NB4 (cell line): ENCODE measurements at regions not wholly inside any gene's neighbourhood (a gene's known extent, or its start where the extent isn't known, plus 50 kb on each side); places are given as distances from the start of the nearest gene placed in this dataset.

Experiments used
- POLR2A ChIP-seq: IDR thresholded peaks from 2 replicates; pipeline ENCODE4 v1.6.1; 2011; ENCODE audit warnings: mild to moderate bottlenecking; ENCODE audit not compliant: insufficient read length; ENCODE audit errors: extremely low read depth
- TF ChIP-seq, protein P1 (sequence below): IDR thresholded peaks from one replicate; pipeline ENCODE4 v1.5.1; 2012; ENCODE audit warnings: low read depth, low read length

DNA sequence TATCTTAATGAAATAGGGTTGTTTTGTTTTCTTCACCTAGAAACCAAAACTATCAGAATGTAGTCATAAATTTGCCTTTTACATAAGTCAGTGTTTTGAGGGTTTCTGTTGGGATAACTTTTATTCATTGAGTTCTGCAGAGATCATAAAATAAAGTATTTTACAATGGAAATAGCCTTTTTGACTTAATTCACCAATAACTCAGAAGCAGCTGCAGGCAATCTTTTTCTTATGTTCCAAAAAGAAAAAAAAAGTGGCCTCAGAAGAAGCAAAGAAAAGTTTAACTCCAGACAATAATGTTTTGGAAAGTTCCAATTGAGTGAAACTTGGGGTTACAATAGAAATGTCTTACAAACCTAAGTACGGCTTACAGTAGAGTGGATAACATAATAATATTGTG is 491.7 kb upstream of the NRP1 start:
- TF ChIP-seq, protein P1, sequence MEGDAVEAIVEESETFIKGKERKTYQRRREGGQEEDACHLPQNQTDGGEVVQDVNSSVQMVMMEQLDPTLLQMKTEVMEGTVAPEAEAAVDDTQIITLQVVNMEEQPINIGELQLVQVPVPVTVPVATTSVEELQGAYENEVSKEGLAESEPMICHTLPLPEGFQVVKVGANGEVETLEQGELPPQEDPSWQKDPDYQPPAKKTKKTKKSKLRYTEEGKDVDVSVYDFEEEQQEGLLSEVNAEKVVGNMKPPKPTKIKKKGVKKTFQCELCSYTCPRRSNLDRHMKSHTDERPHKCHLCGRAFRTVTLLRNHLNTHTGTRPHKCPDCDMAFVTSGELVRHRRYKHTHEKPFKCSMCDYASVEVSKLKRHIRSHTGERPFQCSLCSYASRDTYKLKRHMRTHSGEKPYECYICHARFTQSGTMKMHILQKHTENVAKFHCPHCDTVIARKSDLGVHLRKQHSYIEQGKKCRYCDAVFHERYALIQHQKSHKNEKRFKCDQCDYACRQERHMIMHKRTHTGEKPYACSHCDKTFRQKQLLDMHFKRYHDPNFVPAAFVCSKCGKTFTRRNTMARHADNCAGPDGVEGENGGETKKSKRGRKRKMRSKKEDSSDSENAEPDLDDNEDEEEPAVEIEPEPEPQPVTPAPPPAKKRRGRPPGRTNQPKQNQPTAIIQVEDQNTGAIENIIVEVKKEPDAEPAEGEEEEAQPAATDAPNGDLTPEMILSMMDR, result no peak
- no peak for TF ChIP-seq POLR2A
